Liver (tissue), 3 donors: ENCODE measurements at regions not wholly inside any gene's neighbourhood (a gene's known extent, or its start where the extent isn't known, plus 50 kb on each side); places are given as distances from the start of the nearest gene placed in this dataset.

Experiments used
- ATF3 ChIP-seq: IDR thresholded peaks from 2 replicates; pipeline ENCODE4 v1.6.1; 2016; ENCODE audit warnings: antibody characterized with exemption
- GABPA ChIP-seq, 2 donors: IDR thresholded peaks in 1 of 2; conservative IDR thresholded peaks in 1 of 2; 2 replicates each; pipeline ENCODE4 v1.6.1; 2016; ENCODE audit warnings: antibody characterized with exemption in 2 of 2, mild to moderate bottlenecking in 1 of 2, moderate library complexity in 1 of 2
- JUND ChIP-seq, 2 donors: IDR thresholded peaks; 2 replicates each; pipeline ENCODE4 v1.6.1; 2016; ENCODE audit warnings: antibody characterized with exemption in 2 of 2
- NR2F2 ChIP-seq: IDR thresholded peaks from 2 replicates; pipeline ENCODE4 v1.6.1; 2016; ENCODE audit warnings: antibody characterized with exemption
- RXRA ChIP-seq, 2 donors: IDR thresholded peaks; 2 replicates each; pipeline ENCODE4 v1.6.1; 2017 to 2018; ENCODE audit warnings: antibody characterized with exemption in 2 of 2, mild to moderate bottlenecking in 1 of 2
- SP1 ChIP-seq: IDR thresholded peaks from 2 replicates; pipeline ENCODE4 v1.6.1; 2018; ENCODE audit warnings: antibody characterized with exemption, mild to moderate bottlenecking
- TAF1 ChIP-seq: conservative IDR thresholded peaks from 2 replicates; pipeline ENCODE4 v1.6.1; 2016; ENCODE audit warnings: antibody characterized with exemption, mild to moderate bottlenecking
- YY1 ChIP-seq: IDR thresholded peaks from 2 replicates; pipeline ENCODE4 v1.6.1; 2016; ENCODE audit warnings: antibody characterized with exemption, mild to moderate bottlenecking
- TF ChIP-seq, protein P1 (sequence below): fragments of 150-350 bp; IDR thresholded peaks from 2 replicates; pipeline ENCODE4 v1.5.1; 2017; ENCODE audit warnings: improper control_type of control experiment, low read depth, low read length; ENCODE audit not compliant: missing input control
- TF ChIP-seq, protein P2 (sequence below): IDR thresholded peaks from 2 replicates; pipeline ENCODE4 v1.6.1; 2016; ENCODE audit warnings: antibody characterized with exemption
- TF ChIP-seq, protein P3 (sequence below): IDR thresholded peaks from 2 replicates; pipeline ENCODE4 v1.6.1; 2016; ENCODE audit warnings: antibody characterized with exemption
- donor health status: healthy.
- donor health status: healthy.

DNA sequence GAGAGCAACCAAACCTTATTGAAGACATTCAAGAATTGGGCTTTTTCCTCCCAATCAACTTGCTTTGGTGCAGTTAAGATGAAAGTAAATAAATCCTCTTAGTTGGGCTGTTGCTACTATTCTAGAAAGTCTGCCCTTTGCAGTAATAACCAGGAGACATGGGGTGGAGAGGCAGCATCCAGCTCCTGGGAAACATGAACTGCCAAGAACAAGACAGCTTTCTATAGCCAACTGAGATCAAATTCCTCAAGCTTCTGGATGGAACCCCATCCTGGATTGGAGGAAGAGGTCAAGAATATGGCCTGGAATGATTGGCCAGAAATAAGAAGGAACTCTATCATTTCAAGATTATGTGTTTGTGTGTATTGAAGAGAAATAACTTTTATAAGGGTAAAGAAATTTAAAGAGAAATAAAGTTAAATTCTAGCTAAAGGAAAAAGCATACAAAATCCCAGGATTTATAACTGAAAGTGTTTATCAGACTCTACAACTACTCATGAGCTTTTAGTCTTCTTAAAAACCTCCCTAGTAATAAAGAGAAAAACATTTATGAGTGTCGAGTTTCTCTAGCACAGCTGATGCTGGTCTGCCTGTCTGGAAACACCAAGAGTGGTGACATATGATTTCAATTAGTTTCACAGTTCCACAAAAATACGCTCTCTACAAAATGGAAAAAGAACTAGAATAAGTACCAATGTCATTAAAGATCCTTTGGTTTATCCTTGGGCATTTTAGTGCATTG lies 70.1 kb upstream of the COL1A2 start:
- TF ChIP-seq, protein P1, sequence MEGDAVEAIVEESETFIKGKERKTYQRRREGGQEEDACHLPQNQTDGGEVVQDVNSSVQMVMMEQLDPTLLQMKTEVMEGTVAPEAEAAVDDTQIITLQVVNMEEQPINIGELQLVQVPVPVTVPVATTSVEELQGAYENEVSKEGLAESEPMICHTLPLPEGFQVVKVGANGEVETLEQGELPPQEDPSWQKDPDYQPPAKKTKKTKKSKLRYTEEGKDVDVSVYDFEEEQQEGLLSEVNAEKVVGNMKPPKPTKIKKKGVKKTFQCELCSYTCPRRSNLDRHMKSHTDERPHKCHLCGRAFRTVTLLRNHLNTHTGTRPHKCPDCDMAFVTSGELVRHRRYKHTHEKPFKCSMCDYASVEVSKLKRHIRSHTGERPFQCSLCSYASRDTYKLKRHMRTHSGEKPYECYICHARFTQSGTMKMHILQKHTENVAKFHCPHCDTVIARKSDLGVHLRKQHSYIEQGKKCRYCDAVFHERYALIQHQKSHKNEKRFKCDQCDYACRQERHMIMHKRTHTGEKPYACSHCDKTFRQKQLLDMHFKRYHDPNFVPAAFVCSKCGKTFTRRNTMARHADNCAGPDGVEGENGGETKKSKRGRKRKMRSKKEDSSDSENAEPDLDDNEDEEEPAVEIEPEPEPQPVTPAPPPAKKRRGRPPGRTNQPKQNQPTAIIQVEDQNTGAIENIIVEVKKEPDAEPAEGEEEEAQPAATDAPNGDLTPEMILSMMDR = no peak
- no peak for TF ChIP-seq ATF3
- no peak for TF ChIP-seq GABPA (IDR thresholded peaks at IDR 0.05 in 1 of 2, conservative IDR thresholded peaks at IDR 0.05 in 1 of 2)
- TF ChIP-seq SP1 = no peak
- no peak for TF ChIP-seq JUND (IDR thresholded peaks at IDR 0.05)
- TF ChIP-seq, protein P2, sequence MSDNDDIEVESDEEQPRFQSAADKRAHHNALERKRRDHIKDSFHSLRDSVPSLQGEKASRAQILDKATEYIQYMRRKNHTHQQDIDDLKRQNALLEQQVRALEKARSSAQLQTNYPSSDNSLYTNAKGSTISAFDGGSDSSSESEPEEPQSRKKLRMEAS = no peak
- TF ChIP-seq, protein P3, sequence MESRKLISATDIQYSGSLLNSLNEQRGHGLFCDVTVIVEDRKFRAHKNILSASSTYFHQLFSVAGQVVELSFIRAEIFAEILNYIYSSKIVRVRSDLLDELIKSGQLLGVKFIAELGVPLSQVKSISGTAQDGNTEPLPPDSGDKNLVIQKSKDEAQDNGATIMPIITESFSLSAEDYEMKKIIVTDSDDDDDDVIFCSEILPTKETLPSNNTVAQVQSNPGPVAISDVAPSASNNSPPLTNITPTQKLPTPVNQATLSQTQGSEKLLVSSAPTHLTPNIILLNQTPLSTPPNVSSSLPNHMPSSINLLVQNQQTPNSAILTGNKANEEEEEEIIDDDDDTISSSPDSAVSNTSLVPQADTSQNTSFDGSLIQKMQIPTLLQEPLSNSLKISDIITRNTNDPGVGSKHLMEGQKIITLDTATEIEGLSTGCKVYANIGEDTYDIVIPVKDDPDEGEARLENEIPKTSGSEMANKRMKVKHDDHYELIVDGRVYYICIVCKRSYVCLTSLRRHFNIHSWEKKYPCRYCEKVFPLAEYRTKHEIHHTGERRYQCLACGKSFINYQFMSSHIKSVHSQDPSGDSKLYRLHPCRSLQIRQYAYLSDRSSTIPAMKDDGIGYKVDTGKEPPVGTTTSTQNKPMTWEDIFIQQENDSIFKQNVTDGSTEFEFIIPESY = no peak
- no peak for TF ChIP-seq NR2F2
- no peak for TF ChIP-seq TAF1
- TF ChIP-seq YY1 = no peak
- TF ChIP-seq RXRA (IDR thresholded peaks at IDR 0.05) = no peak
